Tibial nerve (tissue), 4 donors: ENCODE measurements at regions not wholly inside any gene's neighbourhood (a gene's known extent, or its start where the extent isn't known, plus 50 kb on each side); places are given as distances from the start of the nearest gene placed in this dataset.

ENCODE experiments used
- DNase-seq, 2 donors: peaks; one replicate each; pipeline ENCODE4 v3.0.0-alpha.2; 2019; ENCODE audit warnings: low spot score in 2 of 2
- H3K27ac ChIP-seq, 4 donors: fragments of 200-600 bp; sonication (generic) in 3 of 4; one replicate each; pipeline ENCODE4 v1.5.1; 2017 to 2019; ENCODE audit warnings: mild to moderate bottlenecking in 1 of 4
- H3K27me3 ChIP-seq, 2 donors: fragments of 200-600 bp; sonication (generic) in 1 of 2; one replicate each; pipeline versions ENCODE4 v1.5.1 to v1.6.0; 2017 to 2019
- H3K36me3 ChIP-seq, 3 donors: fragments of 200-600 bp; sonication (generic); one replicate each; pipeline ENCODE4 v1.5.1; 2018 to 2019
- H3K4me1 ChIP-seq, 4 donors: fragments of 200-600 bp; sonication (generic) in 3 of 4; one replicate each; pipeline ENCODE4 v1.5.1; 2017 to 2019
- H3K4me3 ChIP-seq, 4 donors: fragments of 200-600 bp; sonication (generic) in 3 of 4; one replicate each; pipeline ENCODE4 v1.5.1; 2017 to 2019; ENCODE audit warnings: mild to moderate bottlenecking in 1 of 4, moderate library complexity in 1 of 4
- H3K9me3 ChIP-seq, 4 donors: fragments of 200-600 bp; sonication (generic) in 3 of 4; one replicate each; pipeline ENCODE4 v1.5.1; 2017 to 2019
- EP300 ChIP-seq, 2 donors: sonication (generic); formaldehyde crosslinking; IDR thresholded peaks; one replicate each; pipeline ENCODE4 v1.6.1; 2017; ENCODE audit warnings: antibody characterized with exemption in 2 of 2, mild to moderate bottlenecking in 1 of 2
- POLR2A ChIP-seq, 2 donors: fragments of 450-650 bp; IDR thresholded peaks; one replicate each; pipeline ENCODE4 v1.6.1; 2017; ENCODE audit warnings: antibody characterized with exemption in 2 of 2, mild to moderate bottlenecking in 2 of 2, moderate library complexity in 2 of 2
- WGBS, 2 donors: methylation state at CpG; one replicate each; pipeline ENCODE4 v1.1.5; 2018; 5-methylcytosine and 5-hydroxymethylcytosine counted together
- TF ChIP-seq, protein P1 (sequence below), 5 experiments: fragments of 200-600 bp in 3 of 5; fragments of 450-650 bp in 2 of 5; sonication (generic) in 3 of 5; IDR thresholded peaks; one replicate each; pipeline ENCODE4 v1.5.1; 2016 to 2019; ENCODE audit warnings: antibody characterized with exemption in 5 of 5, mild to moderate bottlenecking in 3 of 5, moderate library complexity in 2 of 5

DNA sequence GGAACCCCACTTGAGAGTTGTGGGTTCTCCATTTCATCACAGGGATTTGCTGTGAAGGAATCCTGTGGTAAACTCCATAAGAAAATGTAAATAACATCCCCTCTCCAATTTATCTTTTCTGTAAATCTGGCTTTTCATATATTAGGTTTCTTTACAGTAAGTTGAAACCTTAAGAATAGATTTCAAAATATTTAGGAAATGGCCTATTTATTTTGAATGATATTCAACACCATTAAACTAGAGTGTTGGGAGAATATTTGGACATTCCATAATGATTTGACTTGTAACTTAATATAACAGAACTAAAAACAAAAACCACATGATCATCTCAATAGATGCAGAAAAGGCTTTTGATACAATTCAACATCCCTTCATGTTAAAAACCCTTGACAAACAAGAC is 197.3 kb upstream of the PGRMC2 start:
- no peaks in the 10 kb centered on the region for H3K27me3 ChIP-seq
- TF ChIP-seq, protein P1, sequence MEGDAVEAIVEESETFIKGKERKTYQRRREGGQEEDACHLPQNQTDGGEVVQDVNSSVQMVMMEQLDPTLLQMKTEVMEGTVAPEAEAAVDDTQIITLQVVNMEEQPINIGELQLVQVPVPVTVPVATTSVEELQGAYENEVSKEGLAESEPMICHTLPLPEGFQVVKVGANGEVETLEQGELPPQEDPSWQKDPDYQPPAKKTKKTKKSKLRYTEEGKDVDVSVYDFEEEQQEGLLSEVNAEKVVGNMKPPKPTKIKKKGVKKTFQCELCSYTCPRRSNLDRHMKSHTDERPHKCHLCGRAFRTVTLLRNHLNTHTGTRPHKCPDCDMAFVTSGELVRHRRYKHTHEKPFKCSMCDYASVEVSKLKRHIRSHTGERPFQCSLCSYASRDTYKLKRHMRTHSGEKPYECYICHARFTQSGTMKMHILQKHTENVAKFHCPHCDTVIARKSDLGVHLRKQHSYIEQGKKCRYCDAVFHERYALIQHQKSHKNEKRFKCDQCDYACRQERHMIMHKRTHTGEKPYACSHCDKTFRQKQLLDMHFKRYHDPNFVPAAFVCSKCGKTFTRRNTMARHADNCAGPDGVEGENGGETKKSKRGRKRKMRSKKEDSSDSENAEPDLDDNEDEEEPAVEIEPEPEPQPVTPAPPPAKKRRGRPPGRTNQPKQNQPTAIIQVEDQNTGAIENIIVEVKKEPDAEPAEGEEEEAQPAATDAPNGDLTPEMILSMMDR (IDR thresholded peaks at IDR 0.05) = no peak
- TF ChIP-seq POLR2A (IDR thresholded peaks at IDR 0.05) (no peak), EP300 (IDR thresholded peaks at IDR 0.05) (no peak)
- H3K4me3 ChIP-seq = no peak overlapping the region
- DNase-seq = no peak
- no peak overlapping the region for H3K27ac ChIP-seq
- no peaks in the 10 kb centered on the region for H3K36me3 ChIP-seq
- peaks cover 0 to 7% (median 0%) of the 10 kb centered on the region in 4 donors for H3K4me1 ChIP-seq
- no peaks in the 10 kb centered on the region for H3K9me3 ChIP-seq

DNA sequence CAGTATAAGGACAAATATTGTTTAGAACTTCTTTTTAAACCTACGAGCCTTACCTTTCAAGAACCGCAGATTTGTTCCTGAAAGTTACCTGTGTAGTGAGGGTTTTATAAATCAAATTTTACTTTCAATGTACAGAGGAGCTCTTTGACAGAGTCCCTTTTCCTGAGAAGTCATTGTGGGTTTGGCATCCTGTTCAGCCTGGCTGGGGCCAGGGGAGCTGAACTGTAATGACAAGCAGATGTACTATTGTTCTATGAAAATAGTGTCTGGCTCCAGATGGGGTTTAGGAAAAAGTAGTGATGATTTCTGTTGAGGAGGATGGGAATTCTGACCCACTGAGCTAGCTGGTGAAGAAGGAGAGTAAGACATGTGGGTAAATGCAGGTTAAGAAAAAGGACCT is 196.2 kb upstream of the PGRMC2 start:
- H3K4me1 ChIP-seq = peaks cover 0 to 7% (median 0%) of the 10 kb centered on the region in 4 donors
- 74 to 86% methylated on average over 2 of the region's 2 CpGs for WGBS, 2 donors
- H3K4me3 ChIP-seq = no peak overlapping the region
- TF ChIP-seq POLR2A (IDR thresholded peaks at IDR 0.05) (no peak), EP300 (IDR thresholded peaks at IDR 0.05) (no peak)
- TF ChIP-seq, protein P1 (IDR thresholded peaks at IDR 0.05) = no peak
- no peaks in the 10 kb centered on the region for H3K27me3 ChIP-seq
- H3K36me3 ChIP-seq = no peaks in the 10 kb centered on the region
- no peak overlapping the region for H3K27ac ChIP-seq
- H3K9me3 ChIP-seq = no peaks in the 10 kb centered on the region
- DNase-seq = no peak

DNA sequence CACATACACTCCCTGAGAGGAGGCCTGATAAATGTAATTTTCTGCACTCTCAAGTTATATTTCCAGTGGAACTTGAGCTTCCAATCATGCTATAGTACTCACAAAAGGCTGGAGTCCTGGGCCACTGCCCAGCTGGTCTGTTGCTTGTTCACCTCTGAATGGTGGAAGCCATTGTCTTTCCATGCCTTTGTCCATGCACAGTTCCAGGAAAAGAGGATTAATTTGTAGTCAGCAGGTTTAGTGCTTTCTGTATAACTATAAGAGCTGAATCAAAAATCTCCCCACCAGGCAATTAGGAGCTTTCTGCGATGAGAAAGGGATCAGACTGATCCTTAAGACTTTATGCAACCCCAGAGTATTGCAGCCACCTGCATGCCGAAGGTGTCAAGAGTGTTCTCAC is 195.4 kb upstream of the PGRMC2 start:
- DNase-seq = no peak
- Histone ChIP-seq H3K27me3 (no peaks in the 10 kb centered on the region), H3K4me1 (peaks cover 0 to 7% (median 0%) of the 10 kb centered on the region in 4 donors), H3K9me3 (no peaks in the 10 kb centered on the region), H3K36me3 (no peaks in the 10 kb centered on the region), H3K4me3 (no peak overlapping the region), H3K27ac (no peak overlapping the region)
- 92 to 94% methylated on average over 2 of the region's 2 CpGs for WGBS, 2 donors
- no peak for TF ChIP-seq EP300 (IDR thresholded peaks at IDR 0.05)
- TF ChIP-seq, protein P1 (IDR thresholded peaks at IDR 0.05) = no peak
- TF ChIP-seq POLR2A (IDR thresholded peaks at IDR 0.05) = no peak

DNA sequence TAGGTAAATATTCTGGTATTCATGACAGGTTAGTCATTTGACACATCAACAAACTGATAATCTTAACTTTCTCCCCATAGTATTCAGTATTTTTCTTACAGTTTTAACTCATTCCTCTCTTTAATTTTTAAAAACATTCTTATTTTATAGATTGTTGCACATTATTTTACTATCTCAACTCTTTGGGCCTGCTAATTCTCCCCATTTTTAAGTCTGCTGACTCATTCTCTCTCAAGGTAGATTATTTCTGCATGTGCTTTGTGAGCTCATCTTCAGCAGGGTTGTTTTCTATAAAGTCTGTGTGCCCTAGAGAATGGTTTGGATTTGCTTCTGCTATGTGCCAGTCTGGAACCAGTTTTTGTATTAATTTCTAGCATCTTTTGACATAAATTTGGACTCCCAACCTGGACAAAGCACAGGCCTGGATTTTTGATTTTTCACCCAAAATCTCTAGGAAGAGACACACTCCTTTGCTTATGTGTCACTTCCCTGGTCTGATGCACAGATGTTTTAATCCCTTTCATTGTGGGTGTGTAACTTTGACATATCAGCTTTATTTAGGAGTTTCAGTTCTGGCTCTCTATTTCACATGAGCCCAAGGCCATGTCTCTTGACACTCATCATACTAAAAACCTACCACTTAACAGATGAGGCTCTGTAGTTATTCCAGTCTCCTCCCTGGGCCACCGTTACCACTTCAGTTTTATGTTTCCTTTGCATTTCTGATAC is 194.3 kb upstream of the PGRMC2 start:
- Histone ChIP-seq H3K27ac (no peak overlapping the region), H3K4me1 (peaks cover 0 to 7% (median 0%) of the 10 kb centered on the region in 4 donors), H3K9me3 (no peaks in the 10 kb centered on the region), H3K27me3 (no peaks in the 10 kb centered on the region), H3K36me3 (no peaks in the 10 kb centered on the region), H3K4me3 (no peak overlapping the region)
- 59 to 66% methylated on average over 1 of the region's 1 CpG for WGBS, 2 donors
- DNase-seq = no peak
- TF ChIP-seq POLR2A (IDR thresholded peaks at IDR 0.05) = no peak
- TF ChIP-seq EP300 (IDR thresholded peaks at IDR 0.05) = no peak
- TF ChIP-seq, protein P1 (IDR thresholded peaks at IDR 0.05) = no peak

DNA sequence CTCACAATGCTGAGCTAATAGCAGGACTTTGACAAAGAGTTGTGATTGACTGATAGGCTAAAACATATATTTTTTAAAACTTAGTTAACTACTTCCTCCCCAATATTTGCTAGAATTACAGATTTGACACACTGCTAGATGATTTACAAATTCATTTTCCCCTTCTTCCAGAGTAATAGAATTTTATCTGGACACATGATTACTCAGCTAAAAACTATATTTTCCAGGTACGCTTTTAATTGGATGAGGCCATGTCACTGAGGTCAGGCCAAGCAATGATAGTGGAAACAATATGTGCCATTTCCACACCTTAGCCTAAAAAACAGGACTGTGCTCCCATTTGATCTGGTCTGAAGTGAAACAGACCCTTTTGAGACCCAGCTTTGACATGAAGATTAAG is 193.3 kb upstream of the PGRMC2 start:
- Histone ChIP-seq H3K4me1 (peaks cover 0 to 7% (median 0%) of the 10 kb centered on the region in 4 donors), H3K36me3 (no peaks in the 10 kb centered on the region), H3K9me3 (no peaks in the 10 kb centered on the region), H3K4me3 (no peak overlapping the region), H3K27ac (no peak overlapping the region), H3K27me3 (no peaks in the 10 kb centered on the region)
- 93 to 94% methylated on average over 1 of the region's 1 CpG for WGBS, 2 donors
- no peak for TF ChIP-seq EP300 (IDR thresholded peaks at IDR 0.05)
- TF ChIP-seq, protein P1 (IDR thresholded peaks at IDR 0.05) = no peak
- no peak for DNase-seq
